Cardiac septum (tissue), 1 donor: ENCODE measurements at regions not wholly inside any gene's neighbourhood (a gene's known extent, or its start where the extent isn't known, plus 50 kb on each side); places are given as distances from the start of the nearest gene placed in this dataset.

Experiments
- DNase-seq: peaks from one replicate; pipeline ENCODE4 v3.0.0-alpha.2; 2020; ENCODE audit warnings: low spot score
- intact Hi-C: fragments of 100-400 bp; cut with DNase I; formaldehyde crosslinking; loops from one replicate; pipeline ENCODE4 v1.14.0; 2022
- donor health status: DM: no; HTN: no; CAD: no.

DNA sequence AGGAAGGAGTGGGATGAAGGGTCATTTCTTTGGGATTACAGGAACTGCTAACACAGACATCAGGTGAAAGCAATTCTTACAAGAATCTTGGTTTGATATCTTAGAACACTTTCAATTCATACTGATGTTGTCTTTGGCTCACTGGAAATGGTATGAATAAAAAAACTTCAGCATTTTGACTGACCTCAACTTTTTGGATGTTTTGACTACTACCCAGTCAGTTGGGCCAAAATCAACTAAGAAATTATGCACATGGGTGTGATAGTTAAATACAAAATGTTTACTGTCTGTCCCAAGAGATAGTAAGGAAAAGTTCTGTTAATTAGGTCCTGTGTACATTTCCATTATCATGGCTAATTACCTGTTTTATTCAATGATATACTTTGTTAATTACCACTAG is 165.5 kb upstream of the LRIG1 start:
- intact Hi-C loops, result no loop called here
- DNase-seq, result no peak

DNA sequence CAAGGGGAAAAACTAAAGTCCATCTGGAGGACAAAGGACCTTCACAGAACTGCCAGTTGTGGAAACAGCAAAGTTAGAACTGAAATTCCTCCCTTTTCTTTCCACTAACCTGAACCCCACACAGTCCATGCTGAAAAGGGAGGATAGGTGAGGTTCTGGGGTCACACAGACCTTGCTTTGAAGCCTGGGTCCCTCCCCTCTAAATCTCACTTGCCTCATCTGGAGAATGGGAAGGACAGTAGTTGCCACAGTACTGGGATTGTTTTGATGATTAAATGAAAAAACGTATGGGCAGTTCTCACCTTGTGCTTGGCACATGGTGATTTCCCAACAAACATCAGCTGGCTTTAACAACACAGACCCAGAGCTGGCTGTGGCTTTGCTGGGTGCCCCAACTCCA is 166.4 kb upstream of the LRIG1 start:
- DNase-seq, result no peak
- intact Hi-C loops, result no loop called here

DNA sequence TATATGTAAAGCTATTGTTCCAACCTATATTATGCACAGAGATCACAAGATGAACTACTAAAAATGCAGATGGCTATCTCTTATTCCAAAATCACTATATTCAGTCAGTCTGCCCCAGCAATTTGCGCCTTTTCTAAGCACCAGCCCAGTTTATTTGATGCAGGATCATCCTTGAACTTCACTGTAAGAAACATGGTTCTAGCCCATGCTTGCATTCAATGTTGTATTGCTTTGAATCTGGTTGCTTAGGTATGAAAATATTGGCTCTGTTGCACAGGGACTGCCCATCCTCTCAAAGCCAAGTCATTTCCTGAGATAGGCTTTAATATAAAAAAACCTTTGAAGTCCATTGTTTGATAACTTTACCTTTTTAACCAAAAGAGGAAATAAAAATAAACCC is 170.5 kb upstream of the LRIG1 start:
- intact Hi-C loops, result loop anchor here (5.0 kb wide), 1 partner anchor 264 kb away; no protein-coding TSS in a partner anchor
- DNase-seq, result no peak

DNA sequence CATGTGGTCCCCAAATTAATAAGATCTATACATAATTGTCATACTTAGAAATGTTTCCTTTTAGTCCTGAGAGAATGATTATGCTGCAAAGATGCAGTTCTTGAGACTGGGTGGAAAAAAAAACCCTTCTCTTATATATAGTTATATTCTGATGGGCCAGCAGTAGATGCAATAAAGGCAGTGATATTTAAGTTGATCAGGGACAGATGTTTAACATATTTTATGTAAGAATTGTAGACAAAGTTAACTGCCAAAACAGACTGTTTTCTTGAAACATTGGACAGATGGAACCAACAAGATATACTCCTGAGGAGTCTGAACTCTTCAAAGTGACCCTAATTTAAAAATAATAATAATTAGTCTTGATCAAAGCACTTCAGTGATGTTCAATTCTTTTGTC is 172.0 kb upstream of the LRIG1 start:
- DNase-seq, result no peak
- intact Hi-C loops, result loop anchor here (5.0 kb wide), 1 partner anchor 266 kb away; no protein-coding TSS in a partner anchor

DNA sequence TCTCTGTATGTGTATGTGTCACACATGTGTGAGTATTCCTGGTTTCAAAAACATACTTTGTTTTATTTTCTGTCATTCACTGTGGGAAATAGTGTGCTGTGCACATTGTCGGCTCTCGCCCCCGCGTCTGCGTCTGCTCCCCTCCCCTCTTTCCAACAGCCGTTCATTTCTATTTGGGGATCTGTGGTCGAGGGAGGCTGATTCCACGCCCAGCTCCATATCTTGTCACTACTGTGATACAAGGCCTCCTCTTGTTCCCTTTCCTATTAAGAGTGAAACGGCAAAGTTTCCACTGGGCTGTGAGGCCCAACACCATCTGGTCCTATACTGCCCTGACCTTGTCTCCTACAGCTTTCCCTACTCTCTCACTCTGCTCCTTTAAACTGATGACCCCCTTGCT is 172.5 kb upstream of the LRIG1 start:
- intact Hi-C loops, result loop anchor here (5.0 kb wide), 1 partner anchor 266 kb away; no protein-coding TSS in a partner anchor

DNA sequence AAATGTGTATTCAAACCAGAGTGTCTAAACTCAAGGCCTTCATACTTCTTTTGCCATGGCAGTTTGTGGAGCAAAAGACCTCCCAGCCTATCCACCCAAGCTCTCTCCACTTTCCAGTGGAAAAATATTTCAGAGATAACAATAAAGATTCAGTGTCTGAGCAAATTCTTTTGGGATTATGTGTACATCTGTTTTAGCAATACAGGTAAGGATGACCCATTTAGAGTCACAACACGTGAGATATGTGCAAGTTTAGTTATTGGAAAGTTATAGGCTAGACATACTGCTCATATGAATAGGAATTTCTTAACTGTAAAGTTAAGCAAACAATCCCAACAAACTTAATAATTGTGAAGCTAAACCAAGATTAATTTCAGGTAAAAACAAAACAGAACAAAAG is 174.5 kb upstream of the LRIG1 start:
- DNase-seq, result no peak
- intact Hi-C loops, result no loop called here

More for the DNA sequence above, 172.5 kb upstream of the LRIG1 start:
- DNase-seq, result no peak

DNA sequence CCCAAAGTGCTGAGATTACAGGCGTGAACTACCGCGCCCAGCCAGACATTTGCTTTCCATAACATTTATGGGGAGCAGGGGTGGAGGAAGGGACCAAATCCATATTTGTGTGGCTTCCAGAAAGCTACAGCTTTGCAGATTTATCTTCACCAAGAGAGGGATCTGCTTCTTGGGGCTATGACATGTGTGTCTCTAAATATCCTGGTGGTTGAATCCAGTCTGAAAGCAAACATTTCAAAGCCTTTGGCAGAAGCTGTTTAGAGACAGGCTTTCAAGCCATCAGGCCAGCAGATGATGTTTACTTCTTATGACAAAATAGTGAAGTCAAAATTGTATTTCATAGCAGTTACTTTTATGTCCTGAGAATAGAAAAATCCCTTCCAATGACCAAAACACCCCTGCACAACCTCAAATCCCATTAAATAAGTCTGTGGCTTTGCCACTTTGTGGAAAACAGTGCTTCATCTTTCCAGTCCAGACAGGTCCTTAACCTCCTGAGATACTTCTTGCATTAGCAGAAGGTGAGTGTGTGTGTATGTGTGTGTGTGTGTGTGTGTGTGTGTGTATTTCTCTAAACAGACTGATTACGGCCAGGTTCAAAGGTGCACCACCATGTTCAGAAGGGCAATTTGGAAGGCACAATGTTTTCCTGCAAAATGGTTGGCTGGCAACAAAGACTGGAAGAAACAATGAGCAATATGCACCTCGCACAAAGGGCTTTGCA is 191.4 kb upstream of the LRIG1 start:
- DNase-seq, result no peak
- intact Hi-C loops, result no loop called here

DNA sequence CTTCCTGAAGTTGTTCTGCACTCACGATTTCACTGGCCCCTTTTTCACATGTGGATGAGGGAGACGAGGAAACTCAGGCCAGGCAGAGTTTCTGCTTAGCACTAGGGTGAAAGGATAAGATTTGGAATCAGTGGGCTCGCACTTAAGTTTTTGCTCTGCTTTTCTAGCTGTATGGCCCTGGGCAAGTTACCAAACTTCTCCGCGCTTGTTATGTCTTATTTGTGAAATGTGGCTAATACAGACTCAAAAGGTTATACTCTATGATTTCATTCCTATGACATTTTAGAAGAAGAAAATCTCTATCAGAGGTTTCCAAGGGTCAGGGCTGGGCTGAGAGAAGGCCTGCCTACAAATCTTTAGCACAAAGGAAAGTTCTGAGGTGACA is 191.9 kb upstream of the LRIG1 start:
- intact Hi-C loops, result no loop called here
- no peak for DNase-seq

DNA sequence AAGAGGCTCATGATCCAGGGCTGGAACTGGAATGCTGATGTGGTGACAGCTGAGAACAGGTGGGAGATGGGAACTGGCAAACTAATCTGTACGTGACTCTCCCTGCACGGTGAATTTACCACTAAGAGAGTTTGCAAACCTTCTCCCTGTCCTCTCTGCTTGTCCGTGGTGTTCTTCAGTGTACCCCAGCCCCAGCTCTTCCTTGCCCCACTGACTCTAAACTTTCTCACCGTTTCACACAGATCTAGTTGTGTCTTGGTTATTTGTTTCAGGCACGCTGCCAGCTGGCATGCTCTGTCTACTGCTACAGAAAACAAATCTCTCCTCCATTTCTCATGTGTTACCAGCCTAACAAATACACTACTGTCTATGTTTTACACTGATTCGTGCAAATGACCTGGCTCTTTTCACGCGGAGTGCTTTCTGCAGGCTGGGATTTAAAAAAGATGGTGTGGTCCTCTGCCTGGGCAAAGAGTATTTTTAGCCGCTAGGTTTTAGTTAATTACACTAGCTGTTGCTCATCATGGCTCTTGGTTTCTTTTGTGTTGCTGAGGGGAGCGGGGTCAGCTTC is 192.7 kb upstream of the LRIG1 start:
- intact Hi-C loops, result no loop called here
- DNase-seq, result no peak

DNA sequence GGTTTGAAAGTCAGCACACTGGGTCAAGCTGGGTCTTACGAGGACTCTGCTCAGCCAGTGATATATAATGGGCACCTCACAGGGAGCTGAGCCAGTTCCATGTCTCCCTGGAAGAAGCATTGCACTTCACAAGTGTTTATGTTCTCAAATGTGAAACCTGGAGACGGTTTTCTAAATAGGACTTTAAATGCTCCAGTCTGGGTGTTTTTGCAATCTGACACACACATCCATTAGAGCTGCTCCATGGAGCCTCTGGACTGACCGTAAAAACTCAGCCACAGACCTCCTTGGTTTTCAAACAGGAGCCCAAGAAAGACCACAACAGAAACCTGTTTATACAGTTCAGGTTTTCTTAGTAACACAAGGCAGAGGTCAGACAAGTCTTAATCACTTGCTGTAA is 201.3 kb upstream of the LRIG1 start:
- intact Hi-C loops, result no loop called here
- DNase-seq, result no peak

DNA sequence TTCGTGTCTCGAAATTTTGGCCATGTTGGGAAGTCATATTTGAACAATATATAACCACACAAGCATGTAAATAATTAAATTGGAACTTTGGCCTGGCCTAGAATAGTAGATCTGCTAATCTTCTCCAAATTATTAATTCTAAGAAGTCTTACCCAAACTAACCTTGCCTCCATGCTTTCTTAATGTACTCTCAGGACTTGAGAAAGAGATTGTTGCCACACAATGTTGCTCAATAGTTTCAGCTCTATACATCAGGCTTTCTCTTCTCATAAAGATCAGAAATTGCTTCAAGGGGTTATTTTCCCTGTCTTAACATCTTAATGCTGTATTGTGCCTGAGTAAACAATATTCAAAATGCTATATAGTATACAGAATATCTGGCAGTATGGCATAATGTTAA is 202.7 kb upstream of the LRIG1 start:
- no peak for DNase-seq
- intact Hi-C loops, result no loop called here

DNA sequence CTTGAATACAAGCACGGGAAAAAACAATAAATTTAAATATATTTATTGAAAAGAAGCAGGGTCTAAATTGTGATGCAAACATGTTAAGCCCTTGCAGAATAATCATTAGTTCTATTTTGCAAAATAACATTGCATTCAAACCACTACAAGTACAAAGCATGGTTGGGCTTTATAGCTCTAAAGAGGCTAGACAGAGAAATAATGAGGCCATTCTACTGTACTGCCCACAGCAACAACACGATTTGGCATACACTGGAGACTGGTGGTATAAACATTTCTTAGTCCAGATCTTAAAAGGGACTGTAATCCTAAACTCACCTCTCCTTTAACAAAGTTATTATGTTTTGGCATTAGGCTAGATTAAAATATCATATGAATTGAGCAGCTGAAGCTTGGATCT is 204.3 kb upstream of the LRIG1 start:
- intact Hi-C loops, result no loop called here
- no peak for DNase-seq

DNA sequence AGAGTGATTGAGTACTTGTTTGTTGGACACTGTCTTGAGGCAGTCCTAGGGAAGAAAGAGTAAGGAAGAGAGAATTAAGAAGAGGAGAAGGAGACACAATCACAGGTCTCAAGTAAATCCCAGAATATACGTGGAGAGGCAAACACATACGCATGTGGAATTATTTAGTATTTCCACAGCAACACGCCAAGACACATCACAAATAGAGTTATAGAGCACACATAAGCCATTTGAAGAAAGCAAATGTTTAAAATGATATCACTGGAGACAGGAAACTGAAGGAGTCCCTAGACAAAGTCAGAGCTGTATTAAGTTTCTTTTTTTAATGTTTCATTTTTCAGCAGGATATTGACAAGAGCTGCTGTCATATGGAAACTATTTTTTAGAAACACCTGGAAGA is 206.1 kb upstream of the LRIG1 start:
- intact Hi-C loops, result no loop called here

DNA sequence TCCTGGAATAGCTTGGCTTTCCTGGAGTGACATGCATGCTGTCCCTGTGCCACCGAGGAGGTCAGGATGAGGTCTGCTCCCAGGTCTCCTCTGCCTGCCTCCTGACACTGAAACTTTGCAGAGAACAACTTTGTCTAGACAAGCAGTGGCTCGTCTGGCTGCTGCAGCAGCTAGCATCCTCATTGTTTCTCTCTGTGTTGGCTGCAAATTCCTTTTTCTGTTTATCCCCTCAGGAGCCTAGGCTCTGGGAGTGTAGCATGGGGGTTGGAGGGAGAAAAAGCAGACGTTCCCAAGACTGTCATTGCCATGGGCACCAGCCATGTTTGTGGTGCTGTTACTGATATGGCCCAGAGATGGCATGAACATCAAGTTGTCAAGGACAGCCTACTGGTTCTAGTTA is 208.7 kb upstream of the LRIG1 start:
- intact Hi-C loops, result no loop called here
- DNase-seq, result no peak

More for the DNA sequence above, 206.1 kb upstream of the LRIG1 start:
- no peak for DNase-seq

DNA sequence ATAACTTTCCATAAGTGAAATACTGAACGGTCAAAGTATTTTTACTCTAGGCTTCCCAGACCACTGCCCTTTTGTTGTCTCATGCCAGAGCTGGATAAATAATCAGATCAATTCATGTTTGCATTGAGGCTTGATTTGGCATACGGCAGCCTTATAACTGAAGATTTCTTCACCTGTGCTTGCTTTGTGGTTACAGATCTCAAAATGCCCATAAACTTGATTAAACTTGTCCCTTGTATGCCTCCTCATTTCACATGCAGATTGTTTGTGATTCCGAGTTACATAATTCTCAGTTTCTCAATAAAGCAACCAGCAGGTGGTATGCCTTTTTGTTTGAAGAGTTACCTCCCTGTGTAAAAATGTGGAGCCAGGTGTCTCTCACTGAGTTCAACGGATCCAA is 211.4 kb upstream of the LRIG1 start:
- no peak for DNase-seq
- intact Hi-C loops, result no loop called here

DNA sequence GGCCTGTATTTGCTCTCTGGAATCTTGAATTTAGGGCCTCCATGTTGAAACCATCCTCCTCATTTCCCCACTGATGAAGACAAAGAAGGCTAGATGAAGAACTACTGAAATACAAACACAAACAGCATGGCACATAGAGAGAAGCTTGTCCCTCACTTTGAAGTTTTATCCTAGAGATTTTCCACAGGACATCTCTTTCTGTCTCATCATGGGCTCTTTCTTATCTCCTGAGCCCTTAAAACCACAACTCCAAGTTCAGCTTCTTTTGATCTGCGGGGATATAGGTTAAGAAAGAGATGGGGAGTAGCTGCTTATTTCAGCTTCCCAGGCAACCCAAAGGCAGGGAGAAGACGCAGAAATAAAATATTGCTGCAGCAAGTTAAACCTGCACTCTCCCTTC is 213.1 kb upstream of the LRIG1 start:
- DNase-seq, result no peak
- intact Hi-C loops, result no loop called here

DNA sequence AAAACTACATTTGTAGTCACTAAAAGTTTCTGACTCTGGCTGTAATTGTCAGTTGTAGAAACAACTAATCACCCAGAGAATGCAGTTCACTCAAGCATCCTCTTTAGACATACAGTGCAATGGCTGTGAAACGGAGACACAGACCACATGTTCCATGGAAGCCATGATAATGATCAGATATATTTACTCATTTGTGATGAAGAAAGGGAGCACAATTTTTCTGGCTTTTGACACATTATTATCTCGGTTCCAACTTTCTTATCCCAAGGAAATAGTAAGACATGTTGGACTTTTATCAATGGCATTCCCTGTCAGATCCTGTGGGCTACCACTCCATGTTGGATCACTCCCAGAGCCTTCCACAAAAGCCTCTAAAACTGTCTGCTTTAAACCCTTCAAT is 215.0 kb upstream of the LRIG1 start:
- intact Hi-C loops, result no loop called here
- no peak for DNase-seq

DNA sequence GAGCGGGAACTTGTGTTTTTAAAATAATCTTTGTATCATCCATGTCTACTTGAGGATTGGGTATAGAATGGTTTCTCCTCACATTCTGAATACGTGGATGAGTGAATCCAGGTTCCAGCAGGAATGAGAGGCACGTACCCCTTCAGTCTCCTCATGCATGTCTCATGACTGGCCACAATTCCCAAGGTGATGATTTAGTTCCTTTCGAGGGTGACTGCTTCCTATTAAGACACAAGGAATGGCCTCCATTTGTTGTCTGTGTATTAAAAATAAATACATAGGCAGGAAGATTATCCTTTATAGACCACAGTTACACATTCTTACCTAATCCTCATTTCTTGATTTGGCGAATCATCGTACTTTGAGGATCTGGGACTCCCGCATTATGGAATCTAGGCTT is 217.0 kb upstream of the LRIG1 start:
- intact Hi-C loops, result no loop called here
- no peak for DNase-seq

DNA sequence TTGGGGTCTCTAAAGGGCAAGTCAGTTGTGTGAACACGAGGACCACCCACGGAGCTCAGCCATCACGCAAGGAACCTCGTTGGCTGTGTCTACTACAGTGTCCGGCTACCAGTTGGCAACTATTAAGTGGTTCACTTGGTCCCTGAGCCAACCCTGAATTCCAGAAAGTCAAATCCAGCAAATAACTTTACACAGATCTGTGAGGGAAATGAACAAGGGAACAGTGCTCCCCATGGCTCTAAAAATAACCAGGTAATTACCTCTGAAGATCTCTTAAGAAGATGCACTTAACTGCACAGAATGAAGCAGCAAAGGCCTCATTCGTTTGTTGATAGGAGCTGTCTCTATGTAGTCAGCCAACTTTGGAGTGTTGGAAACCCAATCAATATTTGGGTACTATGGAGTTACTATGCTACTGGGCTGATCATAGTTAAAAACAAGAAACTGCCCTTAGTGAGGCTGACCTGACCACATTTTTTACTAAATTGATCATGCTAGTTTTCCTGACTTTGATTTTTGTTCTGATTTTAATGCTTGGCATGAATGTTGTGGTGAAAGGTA is 219.1 kb upstream of the LRIG1 start:
- intact Hi-C loops, result no loop called here
- no peak for DNase-seq

DNA sequence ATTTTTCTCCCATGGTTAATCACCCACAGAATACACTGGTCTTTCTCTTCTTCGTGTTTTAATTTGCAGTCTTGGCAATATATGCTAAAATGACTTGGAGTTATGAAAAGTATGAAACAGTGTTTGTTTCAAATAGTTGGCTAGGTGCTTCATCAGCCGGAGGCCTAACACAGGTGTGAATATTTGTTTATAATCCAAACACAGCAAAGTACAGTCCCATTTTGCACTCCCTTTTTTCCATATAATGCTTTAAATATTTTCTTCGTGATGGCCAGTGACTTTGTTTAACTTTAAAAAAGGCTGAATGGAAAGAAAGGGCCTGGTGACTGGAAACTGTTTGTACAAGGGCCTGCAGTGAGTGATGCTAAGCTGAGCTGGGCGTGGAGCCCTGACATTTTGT is 219.7 kb upstream of the LRIG1 start:
- intact Hi-C loops, result no loop called here
- no peak for DNase-seq

DNA sequence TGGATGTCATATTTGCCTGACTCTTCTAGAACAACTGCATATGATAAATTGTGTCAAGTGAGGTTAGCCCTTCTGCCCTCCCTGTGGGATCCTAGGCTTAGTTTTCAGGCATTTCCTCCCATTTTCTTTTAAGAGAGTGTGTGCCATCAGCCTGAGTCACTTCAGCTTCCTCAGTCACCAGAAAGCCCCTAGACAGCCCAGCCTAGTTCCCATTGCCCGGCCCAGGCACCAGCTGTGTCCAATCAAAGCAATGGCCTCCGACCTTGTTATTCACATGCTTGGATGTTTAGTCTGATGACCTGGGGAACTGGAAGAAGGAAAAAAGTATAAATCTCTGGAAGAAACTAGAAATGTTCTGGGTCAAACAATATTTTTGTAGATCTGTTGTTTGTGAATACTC is 221.9 kb upstream of the LRIG1 start:
- DNase-seq, result no peak
- intact Hi-C loops, result no loop called here
